ENCODE measurements at regions not wholly inside any gene's neighbourhood (a gene's known extent, or its start where the extent isn't known, plus 50 kb on each side); places are given as distances from the start of the nearest gene placed in this dataset.
"Not testable (repeated sequence)": the region's sequence is repeated elsewhere in the genome, so short reads cannot be mapped to it uniquely, and the experiment has no call there.

DNA sequence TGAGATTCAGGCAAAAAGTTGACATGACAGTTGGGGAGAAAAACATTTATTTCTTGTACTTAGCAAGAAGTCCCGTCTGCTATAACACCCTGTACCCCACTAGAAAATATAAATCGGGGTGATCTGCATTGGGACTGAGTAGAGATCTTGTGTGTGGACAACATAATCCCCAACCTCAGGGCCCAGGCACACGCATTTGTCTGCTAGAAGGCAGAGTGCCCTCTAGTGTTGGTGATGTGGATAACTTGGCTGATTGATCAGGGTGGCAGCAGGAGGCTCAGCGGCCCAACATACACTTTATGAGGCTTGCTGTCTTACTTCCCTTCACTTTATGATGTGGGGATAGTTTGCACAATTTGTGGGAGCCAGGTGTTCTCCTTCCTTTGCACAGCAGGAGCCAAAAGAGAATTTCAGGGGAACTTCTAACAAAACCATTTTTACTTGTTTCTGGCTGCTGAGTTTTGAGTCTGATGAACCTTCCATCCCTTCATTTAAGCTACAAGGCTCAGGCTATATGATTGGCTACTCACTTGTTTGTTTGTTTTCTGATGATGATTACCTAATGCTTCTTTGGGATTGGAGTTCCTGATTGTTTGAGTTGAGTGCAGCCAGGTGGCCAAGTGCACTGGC lies 263.2 kb downstream of the DMAC1 start:
- peak; percentile 28 for DNase-seq

DNA sequence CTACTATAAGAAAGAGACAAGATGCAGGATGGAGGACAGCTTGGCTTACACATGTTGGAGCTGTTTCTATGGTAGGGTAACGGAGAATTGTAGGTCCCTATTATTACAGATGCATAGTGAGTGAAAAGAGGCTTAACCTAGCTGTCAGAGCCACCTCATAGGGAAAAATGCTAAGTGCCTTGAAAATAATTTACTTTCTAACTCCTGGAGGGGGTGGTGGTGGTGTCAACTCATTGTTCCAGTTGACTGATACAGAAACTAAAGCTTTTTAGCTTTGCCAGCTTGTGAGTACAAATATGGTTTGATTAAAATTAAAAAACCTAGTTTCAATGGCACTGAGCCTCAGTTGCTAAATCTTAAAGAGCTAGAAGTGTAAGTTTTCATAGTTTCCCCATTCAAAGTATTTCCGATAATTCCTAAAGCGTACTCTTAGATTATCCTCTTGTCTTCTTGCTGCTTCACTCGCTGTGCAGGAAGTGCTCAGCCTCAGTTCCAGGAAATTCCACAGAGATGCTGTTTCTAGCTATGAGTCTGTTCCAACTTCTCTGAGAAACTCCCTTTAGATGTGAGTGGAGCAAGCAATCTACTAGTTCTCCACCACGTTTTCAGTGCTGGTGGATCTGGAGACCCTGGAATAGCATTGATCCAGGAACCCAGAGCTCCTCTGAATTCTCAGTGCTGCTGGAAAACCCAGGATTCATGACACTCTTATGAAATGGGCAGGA lies 265.2 kb downstream of the DMAC1 start:
- DNase-seq = no peak

GRCh38 chr9:7533376-7534090 lies 266.0 kb downstream of the DMAC1 start:
- no peak for DNase-seq

GRCh38 chr9:7523426-7524043 lies 276.0 kb downstream of the DMAC1 start:
- no peak for DNase-seq

DNA sequence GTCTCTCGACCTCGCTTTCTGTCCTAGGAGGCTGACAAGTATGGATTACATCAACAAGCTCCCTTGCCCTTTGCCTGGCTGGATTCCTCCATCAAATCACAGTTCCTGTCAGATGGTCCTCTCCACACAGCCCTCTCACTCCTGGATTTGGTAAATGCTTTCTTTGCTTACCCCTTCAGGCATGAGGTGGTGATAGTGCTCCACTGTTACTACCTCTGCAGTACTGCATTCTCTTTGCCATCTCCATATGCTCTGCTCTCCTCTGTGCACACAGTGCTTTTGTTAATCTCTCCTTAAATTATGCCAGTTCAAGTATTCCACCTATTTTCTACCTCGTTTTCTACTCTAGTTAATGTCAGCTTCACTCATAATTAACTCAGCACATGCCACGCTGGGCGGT lies 279.2 kb downstream of the DMAC1 start:
- DNase-seq = no peak

DNA sequence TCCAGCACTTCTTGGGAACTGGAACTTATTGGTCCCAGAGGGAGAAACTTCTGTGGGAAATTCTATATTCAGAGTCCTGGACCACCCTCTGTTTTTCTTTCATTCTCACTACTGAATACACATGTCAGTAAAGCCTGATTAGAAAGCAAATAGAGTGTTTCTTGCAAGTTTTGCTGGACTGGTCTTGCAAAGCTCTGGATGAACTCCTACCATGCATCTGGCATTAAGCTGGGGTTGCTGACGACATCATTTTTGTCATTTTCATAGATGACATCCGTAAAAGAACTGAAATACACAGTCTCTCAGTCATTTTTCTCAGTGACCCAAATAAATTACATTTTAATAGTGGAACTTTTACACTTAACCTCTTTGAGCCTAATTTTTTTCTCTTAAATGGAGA lies 283.2 kb downstream of the DMAC1 start:
- no peak for DNase-seq

DNA sequence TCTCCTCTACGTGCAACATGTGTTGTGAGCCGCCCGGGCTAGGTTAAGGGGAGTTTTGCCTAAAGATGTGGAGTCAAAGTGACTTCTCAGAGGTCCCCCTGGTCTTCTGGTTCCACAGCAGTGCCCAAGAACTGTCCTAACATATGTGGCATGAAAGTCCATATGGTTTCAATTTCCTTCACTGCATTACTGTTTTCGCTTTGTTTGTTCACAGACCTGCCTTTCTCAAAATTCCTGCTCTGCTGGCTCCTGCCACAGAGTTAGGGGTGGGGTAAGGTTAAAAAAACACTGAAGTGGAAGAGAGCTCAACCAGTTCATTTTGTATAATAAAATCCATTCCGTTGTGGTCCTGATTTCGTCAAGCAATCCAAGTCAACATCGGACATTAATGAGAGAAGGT lies 289.4 kb downstream of the DMAC1 start:
- no peak for DNase-seq

GRCh38 chr9:7509576-7510145 lies 289.9 kb downstream of the DMAC1 start:
- DNase-seq = no peak

GRCh38 chr9:7508516-7508915 lies 291.1 kb downstream of the DMAC1 start:
- no peak for DNase-seq

- no peak for DNase-seq
Measured at GRCh38 chr9:7507566-7508270, 291.9 kb downstream of the DMAC1 start.

- no peak for DNase-seq
Measured at GRCh38 chr9:7507026-7507425, 292.6 kb downstream of the DMAC1 start.

- no peak for DNase-seq
Measured at GRCh38 chr9:7500521-7500920, 299.1 kb downstream of the DMAC1 start.

- no peak for DNase-seq
Measured at GRCh38 chr9:7491641-7492040, 307.9 kb downstream of the DMAC1 start.

GRCh38 chr9:7490317-7491108 lies 309.1 kb downstream of the DMAC1 start:
- no peak for DNase-seq

- DNase-seq = no peak
Measured at GRCh38 chr9:7489036-7489435, 310.5 kb downstream of the DMAC1 start.

DNA sequence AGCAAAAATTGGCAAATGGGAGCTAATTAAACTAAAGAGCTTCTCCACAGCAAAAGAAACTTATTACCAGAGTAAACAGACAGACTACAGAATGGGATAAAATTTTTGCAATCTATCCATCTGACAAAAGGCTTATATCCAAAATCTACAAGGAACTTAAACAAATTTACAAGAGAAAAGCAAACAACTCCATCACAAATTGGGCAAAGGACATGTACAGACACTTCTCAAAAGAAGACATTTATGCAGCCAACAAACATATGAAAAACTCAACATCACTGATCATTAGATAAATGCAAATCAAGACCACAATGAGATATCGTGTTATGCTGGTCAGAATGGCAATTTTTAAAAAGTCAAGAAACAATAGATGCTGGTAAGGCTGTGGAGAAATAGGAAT lies 315.6 kb downstream of the DMAC1 start:
- DNase-seq = not testable (repeated sequence)

DNA sequence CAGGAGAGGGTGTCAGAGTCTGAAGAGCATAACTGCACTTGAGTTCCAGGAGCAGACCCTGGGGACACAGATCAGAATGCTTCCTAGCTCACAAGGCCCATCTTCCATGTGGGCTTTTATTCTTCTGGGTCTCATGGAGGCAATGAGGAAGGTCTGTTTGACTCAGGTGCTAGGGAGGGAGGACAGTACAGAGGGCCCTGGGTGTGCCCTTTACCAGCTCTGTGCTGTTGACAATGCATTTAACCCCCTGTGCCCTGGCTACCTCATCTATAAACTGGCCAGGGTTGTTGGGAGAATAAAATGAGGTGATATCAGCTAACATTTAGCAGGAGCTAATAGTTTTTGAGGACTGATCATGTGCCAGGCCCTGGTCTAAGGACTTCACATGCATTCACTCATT lies 318.0 kb downstream of the DMAC1 start:
- DNase-seq = no peak

GRCh38 chr9:7479300-7479699 lies 320.3 kb downstream of the DMAC1 start:
- no peak for DNase-seq

DNA sequence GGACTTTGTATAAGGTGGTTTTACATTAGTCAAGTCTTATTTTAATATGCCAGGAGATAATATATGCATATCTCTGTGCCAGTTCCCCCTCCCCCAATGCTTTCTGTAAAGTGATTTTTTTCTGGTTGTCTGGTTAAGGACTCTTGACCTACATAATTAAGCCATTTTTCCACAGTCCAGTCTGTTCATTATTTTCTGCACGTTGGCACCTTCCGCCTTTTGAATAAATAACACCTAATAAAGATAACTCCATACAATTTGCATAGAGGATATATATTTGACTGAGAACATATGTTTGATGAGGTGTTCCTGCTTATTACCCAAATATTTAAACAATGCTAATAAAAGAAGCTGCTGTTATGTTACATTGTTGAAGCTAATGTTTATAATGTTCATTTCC lies 320.9 kb downstream of the DMAC1 start:
- DNase-seq = no peak

GRCh38 chr9:7467186-7467585 lies 332.4 kb downstream of the DMAC1 start:
- no peak for DNase-seq

DNA sequence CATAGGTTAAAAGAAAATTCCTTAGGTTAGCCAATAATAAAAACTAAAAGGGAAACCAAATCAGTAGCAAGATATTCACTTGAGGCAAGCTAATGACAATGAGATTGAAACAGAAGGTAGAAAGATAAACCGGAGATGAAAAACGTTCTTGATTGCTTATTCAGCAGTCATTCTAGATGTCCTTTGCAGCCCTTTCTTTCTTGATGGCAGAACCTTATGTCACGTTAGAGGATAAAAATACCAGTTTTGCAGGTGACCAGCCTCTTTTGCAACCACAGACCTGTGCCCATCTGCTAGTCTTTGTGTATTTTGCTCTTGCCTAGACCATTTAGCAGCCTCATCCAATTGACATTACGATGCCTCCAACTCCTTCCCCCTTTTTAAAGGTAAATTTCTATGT lies 337.8 kb downstream of the DMAC1 start:
- DNase-seq = no peak

Data from RPMI8226 (cell line).